HEK293 (cell line): ENCODE measurements at regions not wholly inside any gene's neighbourhood (a gene's known extent, or its start where the extent isn't known, plus 50 kb on each side); places are given as distances from the start of the nearest gene placed in this dataset.

Source experiments
- CTCF ChIP-seq: fragments of 450-650 bp; formaldehyde crosslinking; IDR thresholded peaks from 2 replicates; pipeline ENCODE4 v1.5.1; 2016; ENCODE audit warnings: missing biosample characterization, missing genetic modification characterization
- REPIN1 ChIP-seq: fragments of 450-650 bp; formaldehyde crosslinking; IDR thresholded peaks from 2 replicates; pipeline ENCODE4 v1.5.1; 2017; ENCODE audit warnings: missing biosample characterization, missing genetic modification characterization, low read depth
- SP2 ChIP-seq: fragments of 450-650 bp; formaldehyde crosslinking; IDR thresholded peaks from 2 replicates; pipeline ENCODE4 v1.5.1; 2016; ENCODE audit warnings: missing biosample characterization, missing genetic modification characterization
- ZBTB48 ChIP-seq: fragments of 450-650 bp; formaldehyde crosslinking; IDR thresholded peaks from 2 replicates; pipeline ENCODE4 v1.5.1; 2016; ENCODE audit warnings: missing biosample characterization, missing genetic modification characterization
- ZBTB7A ChIP-seq: fragments of 450-650 bp; formaldehyde crosslinking; IDR thresholded peaks from 2 replicates; pipeline ENCODE4 v1.5.1; 2016; ENCODE audit warnings: low read depth, missing biosample characterization, missing genetic modification characterization
- ZNF138 ChIP-seq: fragments of 450-650 bp; formaldehyde crosslinking; IDR thresholded peaks from 2 replicates; pipeline ENCODE4 v1.5.1; 2016; ENCODE audit warnings: missing biosample characterization, missing genetic modification characterization, borderline replicate concordance
- ZNF211 ChIP-seq: fragments of 450-650 bp; formaldehyde crosslinking; IDR thresholded peaks from 2 replicates; pipeline ENCODE4 v1.5.1; 2016; ENCODE audit warnings: low read depth, missing biosample characterization, missing genetic modification characterization
- ZNF391 ChIP-seq: fragments of 450-650 bp; formaldehyde crosslinking; IDR thresholded peaks from 2 replicates; pipeline ENCODE4 v1.5.1; 2016; ENCODE audit warnings: low read depth, missing biosample characterization, missing genetic modification characterization, borderline replicate concordance
- ZNF433 ChIP-seq: fragments of 450-650 bp; formaldehyde crosslinking; IDR thresholded peaks from 2 replicates; pipeline ENCODE4 v1.5.1; 2016; ENCODE audit warnings: missing biosample characterization, missing genetic modification characterization, low read depth
- ZNF777 ChIP-seq: fragments of 450-650 bp; formaldehyde crosslinking; IDR thresholded peaks from 2 replicates; pipeline ENCODE4 v1.5.1; 2017; ENCODE audit warnings: missing biosample characterization, missing genetic modification characterization, borderline replicate concordance
- ZNF785 ChIP-seq: fragments of 450-650 bp; formaldehyde crosslinking; IDR thresholded peaks from 2 replicates; pipeline ENCODE4 v1.5.1; 2016; ENCODE audit warnings: missing biosample characterization, missing genetic modification characterization

- TF ChIP-seq ZNF391 (tag by site-specific recombination) (no peak), ZNF785 (tag by site-specific recombination) (no peak), ZNF433 (tag by site-specific recombination) (no peak), ZNF777 (no peak), ZNF211 (tag by site-specific recombination) (no peak), CTCF (tag by site-specific recombination) (no peak), ZBTB48 (tag by site-specific recombination) (no peak), SP2 (tag by site-specific recombination) (no peak), ZBTB7A (tag by site-specific recombination) (no peak), ZNF138 (tag by site-specific recombination) (no peak), REPIN1 (no peak)
These were observed 130.6 kb upstream of the PITX2 start for GRCh38 chr4:110753466-110753865.
